ENCODE measurements at regions not wholly inside any gene's neighbourhood (a gene's known extent, or its start where the extent isn't known, plus 50 kb on each side); places are given as distances from the start of the nearest gene placed in this dataset.

DNA sequence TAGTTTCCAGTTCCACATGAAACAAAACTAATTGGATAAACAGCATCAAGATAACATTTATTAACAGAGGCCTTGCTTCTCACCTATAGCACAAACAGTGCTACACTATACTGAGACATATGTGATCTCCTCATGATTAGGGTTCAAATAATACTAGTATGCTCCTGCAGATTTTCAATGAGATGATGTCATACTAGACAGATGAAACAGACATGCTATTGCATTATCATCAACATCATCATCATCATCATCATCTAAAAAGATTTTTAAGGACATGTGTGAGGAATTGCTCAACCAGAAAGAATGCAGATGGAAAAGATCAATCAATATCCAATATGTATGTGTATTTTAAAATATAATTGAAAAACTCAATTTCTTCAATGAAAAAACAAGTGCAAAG lies 932.3 kb downstream of the METTL15 start:
- TF ChIP-seq CTCF (IDR thresholded peaks at IDR 0.05; ENCODE audit: control insufficient read depth, insufficient read depth, low read depth, low read length, missing control alignments): no peak
- DNase-seq (ENCODE audit: low read depth): no peak
- no peak overlapping the region for H3K4me3 ChIP-seq (ENCODE audit: control insufficient read depth, low read depth, low read length)

DNA sequence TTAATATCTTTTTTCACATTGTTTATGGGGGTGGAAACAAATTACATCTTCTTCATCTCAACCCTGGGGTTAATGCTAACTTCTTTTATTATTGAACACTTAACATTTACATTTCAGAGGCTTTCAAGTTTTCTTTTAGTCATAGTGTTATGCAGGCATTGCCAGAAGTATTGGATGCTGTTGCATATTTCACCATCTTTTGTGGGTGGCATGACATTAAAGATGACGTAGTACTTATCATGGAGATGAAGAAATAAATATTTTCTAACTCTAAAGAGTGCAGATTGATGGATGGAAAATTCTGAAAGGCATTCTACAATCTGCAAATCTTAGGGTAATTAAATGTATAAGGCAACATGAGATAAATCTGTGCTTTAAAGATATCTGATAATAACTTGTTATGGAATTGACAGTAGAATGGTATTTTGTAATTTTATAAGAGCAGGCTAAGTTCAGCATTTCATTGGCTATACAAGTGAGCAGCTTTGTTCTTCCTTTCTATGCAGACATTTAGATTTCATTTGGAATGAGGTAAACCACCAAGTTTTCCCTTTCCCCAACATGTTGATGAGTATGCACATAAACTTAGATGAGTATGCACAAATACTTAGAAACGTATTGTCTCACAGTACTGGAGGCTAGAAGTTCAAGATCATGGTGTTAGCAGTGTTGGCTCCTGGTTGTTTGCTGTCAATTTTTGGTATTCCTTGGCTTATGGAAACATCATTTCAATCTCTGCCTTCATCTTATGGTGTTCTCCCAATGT lies 924.4 kb downstream of the METTL15 start:
- TF ChIP-seq CTCF (IDR thresholded peaks at IDR 0.05; ENCODE audit: control insufficient read depth, insufficient read depth, low read depth, low read length, missing control alignments): no peak
- no peak overlapping the region for H3K4me3 ChIP-seq (ENCODE audit: control insufficient read depth, low read depth, low read length)
- DNase-seq (ENCODE audit: low read depth): no peak

- no peak for DNase-seq (ENCODE audit: low read depth)
- no peak overlapping the region for H3K4me3 ChIP-seq (ENCODE audit: control insufficient read depth, low read depth, low read length)
- no peak for TF ChIP-seq CTCF (IDR thresholded peaks at IDR 0.05; ENCODE audit: control insufficient read depth, insufficient read depth, low read depth, low read length, missing control alignments)
Observed at GRCh38 chr11:29029452-29029851, 921.3 kb downstream of the METTL15 start.

- DNase-seq (ENCODE audit: low read depth): no peak
- no peak overlapping the region for H3K4me3 ChIP-seq (ENCODE audit: control insufficient read depth, low read depth, low read length)
- no peak for TF ChIP-seq CTCF (IDR thresholded peaks at IDR 0.05; ENCODE audit: control insufficient read depth, insufficient read depth, low read depth, low read length, missing control alignments)
Observed at GRCh38 chr11:29027436-29027835, 919.2 kb downstream of the METTL15 start.

DNA sequence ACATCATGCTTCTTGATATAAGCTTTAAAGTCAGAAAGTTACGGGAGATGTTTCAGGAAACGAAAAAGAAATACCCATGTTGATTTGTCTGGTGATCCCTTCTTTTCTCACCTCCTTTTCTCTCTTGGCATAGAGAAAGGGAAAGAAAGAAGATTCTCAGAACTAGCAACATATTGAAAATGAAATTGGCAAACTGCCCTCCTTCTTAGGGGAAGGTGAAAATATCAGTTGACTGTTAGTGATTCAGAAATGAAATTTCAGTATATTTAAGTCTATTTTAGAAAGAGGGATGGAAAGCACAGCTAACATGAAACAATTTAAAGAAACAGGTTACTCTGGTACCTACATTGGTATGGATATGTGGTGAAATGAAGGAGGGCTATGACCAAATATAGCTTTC lies 918.1 kb downstream of the METTL15 start:
- no peak overlapping the region for H3K4me3 ChIP-seq (ENCODE audit: control insufficient read depth, low read depth, low read length)
- DNase-seq (ENCODE audit: low read depth): no peak
- no peak for TF ChIP-seq CTCF (IDR thresholded peaks at IDR 0.05; ENCODE audit: control insufficient read depth, insufficient read depth, low read depth, low read length, missing control alignments)

- no peak for TF ChIP-seq CTCF (IDR thresholded peaks at IDR 0.05; ENCODE audit: control insufficient read depth, insufficient read depth, low read depth, low read length, missing control alignments)
- DNase-seq (ENCODE audit: low read depth): no peak
- no peak overlapping the region for H3K4me3 ChIP-seq (ENCODE audit: control insufficient read depth, low read depth, low read length)
Observed at GRCh38 chr11:29025001-29025400, 916.8 kb downstream of the METTL15 start.
